ENCODE measurements at regions not wholly inside any gene's neighbourhood (a gene's known extent, or its start where the extent isn't known, plus 50 kb on each side); places are given as distances from the start of the nearest gene placed in this dataset.
"Not testable (repeated sequence)": the region's sequence is repeated elsewhere in the genome, so short reads cannot be mapped to it uniquely, and the experiment has no call there.

- Histone ChIP-seq H3K9me3 (ENCODE audit: insufficient read depth, low read length, severe bottlenecking) (no peaks in the 10 kb centered on the region), H4K20me1 (ENCODE audit: insufficient read depth, low read length) (no peaks in the 10 kb centered on the region), H3K79me2 (ENCODE audit: insufficient read depth, low read length) (no peaks in the 10 kb centered on the region), H3K27me3 (ENCODE audit: insufficient read depth, low read length, poor library complexity) (no peaks in the 10 kb centered on the region), H3K4me1 (ENCODE audit: insufficient read depth, low read length) (no peaks in the 10 kb centered on the region; the same call in 1 of the 2 replicates), H2AFZ (ENCODE audit: low read depth, low read length) (no peak overlapping the region), H3K4me3 (ENCODE audit: low read depth in 1 of 2, low read length in 2 of 2) (no peak overlapping the region), H3K27ac (ENCODE audit: low read length) (no peak overlapping the region), H3K36me3 (ENCODE audit: insufficient read depth, low read length) (no peaks in the 10 kb centered on the region), H3K9ac (ENCODE audit: low read depth, low read length) (no peak overlapping the region), H3K4me2 (ENCODE audit: insufficient read depth, low read length) (no peak overlapping the region)
- TF ChIP-seq EZH2 (IDR thresholded peaks at IDR 0.05; ENCODE audit: borderline replicate concordance, low read depth, low read length, severe bottlenecking): no peak
- TF ChIP-seq CTCF (IDR thresholded peaks at IDR 0.05; ENCODE audit: borderline replicate concordance, extremely low read depth, low read length, poor library complexity, severe bottlenecking): no peak
- DNase-seq (no peak), ATAC-seq (ENCODE audit: insufficient read depth, low read depth) (no peak)
Observed at GRCh38 chr10:4270116-4270515, 485.1 kb upstream of the KLF6 start.

GRCh38 chr10:4268490-4268889 is 483.5 kb upstream of the KLF6 start:
- DNase-seq; ATAC-seq (ENCODE audit: insufficient read depth, low read depth); H3K4me1 ChIP-seq (ENCODE audit: insufficient read depth, low read length): not testable (repeated sequence)

GRCh38 chr10:4267086-4267773 is 482.2 kb upstream of the KLF6 start:
- DNase-seq: no peak

More at GRCh38 chr10:4268490-4268889, 483.5 kb upstream of the KLF6 start:
- not testable (repeated sequence) for H3K9ac ChIP-seq (ENCODE audit: low read depth, low read length); H3K36me3 ChIP-seq (ENCODE audit: insufficient read depth, low read length); H3K4me3 ChIP-seq (ENCODE audit: low read depth in 1 of 2, low read length in 2 of 2); H3K4me2 ChIP-seq (ENCODE audit: insufficient read depth, low read length); H3K79me2 ChIP-seq (ENCODE audit: insufficient read depth, low read length); H3K27ac ChIP-seq (ENCODE audit: low read length); H4K20me1 ChIP-seq (ENCODE audit: insufficient read depth, low read length); H3K27me3 ChIP-seq (ENCODE audit: insufficient read depth, low read length, poor library complexity); H2AFZ ChIP-seq (ENCODE audit: low read depth, low read length); H3K9me3 ChIP-seq (ENCODE audit: insufficient read depth, low read length, severe bottlenecking)

More at GRCh38 chr10:4267086-4267773, 482.2 kb upstream of the KLF6 start:
- Histone ChIP-seq H3K9me3 (ENCODE audit: insufficient read depth, low read length, severe bottlenecking) (no peaks in the 10 kb centered on the region), H3K4me2 (ENCODE audit: insufficient read depth, low read length) (no peak overlapping the region), H3K79me2 (ENCODE audit: insufficient read depth, low read length) (no peaks in the 10 kb centered on the region), H3K4me3 (ENCODE audit: low read depth in 1 of 2, low read length in 2 of 2) (no peak overlapping the region), H3K27ac (ENCODE audit: low read length) (no peak overlapping the region), H3K36me3 (ENCODE audit: insufficient read depth, low read length) (no peaks in the 10 kb centered on the region), H4K20me1 (ENCODE audit: insufficient read depth, low read length) (no peaks in the 10 kb centered on the region), H2AFZ (ENCODE audit: low read depth, low read length) (no peak overlapping the region), H3K27me3 (ENCODE audit: insufficient read depth, low read length, poor library complexity) (no peaks in the 10 kb centered on the region), H3K9ac (ENCODE audit: low read depth, low read length) (no peak overlapping the region), H3K4me1 (ENCODE audit: insufficient read depth, low read length) (no peaks in the 10 kb centered on the region; the same call in 1 of the 2 replicates)
- ATAC-seq (ENCODE audit: insufficient read depth, low read depth): no peak
- TF ChIP-seq CTCF (IDR thresholded peaks at IDR 0.05; ENCODE audit: borderline replicate concordance, extremely low read depth, low read length, poor library complexity, severe bottlenecking) (no peak), EZH2 (IDR thresholded peaks at IDR 0.05; ENCODE audit: borderline replicate concordance, low read depth, low read length, severe bottlenecking) (no peak)

Data from DND-41 (cell line).